K562 (cell line): ENCODE measurements at regions not wholly inside any gene's neighbourhood (a gene's known extent, or its start where the extent isn't known, plus 50 kb on each side); places are given as distances from the start of the nearest gene placed in this dataset.

Experiments used
- ATAC-seq: fragments of 200-7000 bp; cut with Tn5 transposase; 3 replicates; pipeline ENCODE4 v1.9.1; 2020; ENCODE audit warnings: moderate library complexity
- BruUV-seq: library from RNA; stranded (reverse); fragments of 400-500 nt; replicated peaks from 2 replicates; lab custom pipeline; 2021; lab: Mats Ljungman, UMichigan
- CTCF ChIA-PET: fragments of 300-600 bp; formaldehyde crosslinking; extraction: SDS; loops from one replicate; lab custom pipeline; 2021; ENCODE audit warnings: low intra/inter-chr PET ratio; lab: Yijun Ruan, JAX
- POLR2A ChIA-PET: fragments of 300-600, 350-650 bp; sonication (Branson Sonifier 250); formaldehyde crosslinking; extraction: SDS; loops from one replicate; lab custom pipeline; 2021; ENCODE audit warnings: antibody characterized with exemption, inconsistent platforms; lab: Yijun Ruan, JAX
- DNase-seq, 4 experiments: peaks; one replicate each; pipeline versions ENCODE4 v3.0.0 to v3.0.0-alpha.2; 2011 to 2018; ENCODE audit warnings: low spot score in 3 of 4, mixed read lengths in 3 of 4; ENCODE audit errors: extremely low read depth in 1 of 4
- FAIRE-seq: peaks from 2 replicates; lab custom pipeline; 2011; peaks lifted over from hg19 to GRCh38; lab: Jason Lieb, UNC
- H2AFZ ChIP-seq: 2 replicates; pipeline ENCODE4 v1.6.0; 2011; ENCODE audit warnings: low read depth, low read length, control low read depth, inconsistent platforms
- H3K27ac ChIP-seq: fragments of 200-600 bp; 3 replicates; pipeline ENCODE4 v1.8.0; 2011; ENCODE audit warnings: low read depth, mild to moderate bottlenecking, control low read depth, inconsistent platforms, low read length, moderate library complexity, mixed read lengths; ENCODE audit errors: extremely low read depth
- H3K27me3 ChIP-seq, 2 experiments: fragments of 300-600 bp in 1 of 2; 2 replicates in 1 of 2; 3 replicates in 1 of 2; pipeline versions ENCODE4 v1.6.0 to v1.8.0; 2011; ENCODE audit warnings: inconsistent platforms in 2 of 2, low read length in 2 of 2, mild to moderate bottlenecking in 1 of 2, mixed read lengths in 1 of 2, moderate library complexity in 1 of 2; ENCODE audit not compliant: control insufficient read depth in 2 of 2, insufficient read depth in 2 of 2
- H3K36me3 ChIP-seq: fragments of 300-600 bp; 3 replicates; pipeline ENCODE4 v1.8.0; 2011; ENCODE audit warnings: mild to moderate bottlenecking, low read length, inconsistent platforms; ENCODE audit not compliant: control insufficient read depth, insufficient read depth
- H3K4me1 ChIP-seq, 2 experiments: fragments of 200-600 bp in 1 of 2; replicated peaks in 1 of 2; 2 replicates in 1 of 2; 3 replicates in 1 of 2; pipeline versions ENCODE4 v1.5.1 to v1.8.0; 2011; ENCODE audit warnings: inconsistent platforms in 2 of 2, low read length in 2 of 2, mild to moderate bottlenecking in 1 of 2, mixed read lengths in 1 of 2, moderate library complexity in 1 of 2; ENCODE audit not compliant: control insufficient read depth in 2 of 2, insufficient read depth in 2 of 2
- H3K4me2 ChIP-seq: 2 replicates; pipeline ENCODE4 v1.6.1; 2011; ENCODE audit warnings: low read length, control low read depth, inconsistent platforms, mixed read lengths; ENCODE audit not compliant: insufficient read depth
- H3K4me3 ChIP-seq: fragments of 200-600 bp; sonication (generic), shearing (Covaris generic); 2 replicates; pipeline ENCODE4 v1.5.1; 2016; ENCODE audit warnings: control low read depth, inconsistent platforms
- H3K79me2 ChIP-seq: fragments of 200-600 bp; 3 replicates; pipeline ENCODE4 v1.8.0; 2011; ENCODE audit warnings: low read length, inconsistent platforms; ENCODE audit not compliant: control insufficient read depth, insufficient read depth
- H3K9ac ChIP-seq, 2 experiments: 2 replicates each; pipeline versions ENCODE4 v1.6.0 to v1.6.1; 2011; ENCODE audit warnings: low read depth in 2 of 2, low read length in 2 of 2, control low read depth in 1 of 2, inconsistent platforms in 1 of 2, mild to moderate bottlenecking in 1 of 2, mixed read lengths in 1 of 2; ENCODE audit not compliant: insufficient read depth in 1 of 2
- H3K9me1 ChIP-seq: one replicate; pipeline ENCODE4 v1.6.0; 2011; ENCODE audit warnings: inconsistent platforms, mild to moderate bottlenecking, low read length, moderate library complexity; ENCODE audit not compliant: control insufficient read depth, insufficient read depth
- H3K9me3 ChIP-seq: replicated peaks from 2 replicates; pipeline ENCODE4 v1.5.1; 2011; ENCODE audit warnings: low read depth, low read length, inconsistent platforms; ENCODE audit not compliant: control insufficient read depth, insufficient read depth
- H4K20me1 ChIP-seq: replicated peaks from 2 replicates; pipeline ENCODE4 v1.6.1; 2011; ENCODE audit warnings: low read length, inconsistent platforms, mixed read lengths; ENCODE audit not compliant: control insufficient read depth, insufficient read depth
- BMI1 ChIP-seq: fragments of 150-350 bp; IDR thresholded peaks from 2 replicates; pipeline ENCODE4 v1.6.1; 2014; ENCODE audit warnings: low read length
- BRCA1 ChIP-seq, 2 experiments: fragments of 450-650 bp in 1 of 2; sonication (generic) in 1 of 2; formaldehyde crosslinking in 1 of 2; IDR thresholded peaks; 2 replicates each; pipeline versions ENCODE4 v1.5.0 to v1.6.1; 2017 to 2020; ENCODE audit warnings: mild to moderate bottlenecking in 1 of 2, missing genetic modification reagents in 1 of 2
- ETV1 ChIP-seq: fragments of 450-650 bp; conservative IDR thresholded peaks from 2 replicates; pipeline ENCODE4 v1.6.1; 2016; ENCODE audit warnings: missing genetic modification characterization, control low read depth, low read depth, missing compliant biosample characterization
- HDAC6 ChIP-seq: IDR thresholded peaks from 2 replicates; pipeline ENCODE4 v1.6.1; 2012; ENCODE audit warnings: low read depth, mild to moderate bottlenecking, control low read depth, inconsistent platforms, low read length, moderate library complexity
- HDAC8 ChIP-seq: fragments of 450-650 bp; IDR thresholded peaks from 2 replicates; pipeline ENCODE4 v1.6.1; 2016; ENCODE audit warnings: mild to moderate bottlenecking, missing genetic modification characterization, moderate library complexity, missing compliant biosample characterization
- MITF ChIP-seq: IDR thresholded peaks from 2 replicates; pipeline ENCODE4 v1.6.1; 2014; ENCODE audit warnings: antibody characterized with exemption
- PML ChIP-seq: IDR thresholded peaks from 2 replicates; pipeline ENCODE4 v1.6.1; 2012; ENCODE audit warnings: low read length, inconsistent platforms
- RUNX1 ChIP-seq: sonication (generic); IDR thresholded peaks from 2 replicates; pipeline ENCODE4 v1.6.1; 2016; ENCODE audit warnings: antibody characterized with exemption, low read depth
- SOX6 ChIP-seq: fragments of 450-650 bp; IDR thresholded peaks from 2 replicates; pipeline ENCODE4 v1.6.1; 2014; ENCODE audit warnings: mild to moderate bottlenecking
- XRCC4 ChIP-seq: IDR thresholded peaks from one replicate; pipeline ENCODE4 v1.6.1; 2011; ENCODE audit not compliant: insufficient read depth, insufficient read length; ENCODE audit errors: extremely low read depth
- WGBS: fragments of 100-300 bp; shearing (Covaris generic); methylation state at CpG from one replicate; pipeline ENCODE4 v1.1.6; 2016; ENCODE audit warnings: low coverage, mixed read lengths; ENCODE audit not compliant: insufficient coverage; ENCODE audit errors: missing lambda C conversion rate; 5-methylcytosine and 5-hydroxymethylcytosine counted together
- in situ Hi-C: fragments of 300-500 bp; cut with MboI; formaldehyde crosslinking; loops from 4 replicates; pipeline ENCODE4 v1.15.0; 2018; ENCODE audit warnings: inconsistent platforms, mixed read lengths
- intact Hi-C: fragments of 100-400 bp; cut with micrococcal nuclease; formaldehyde crosslinking; loops from 2 replicates; pipeline ENCODE4 v1.14.2; 2022

GRCh38 chr16:5432166-5432565, 334.6 kb upstream of the EEF2KMT start:
- 5% methylated on average over 14 of the region's 15 CpGs for WGBS
- H3K4me1 ChIP-seq, result no peaks in the 10 kb centered on the region; a peak in 1 of 5 replicates
- CTCF ChIA-PET, result no interaction called here
- peaks cover 5 to 31% of the 10 kb centered on the region in 2 experiments; a peak in 3 of 5 replicates for H3K27me3 ChIP-seq
- DNase-seq (no peak), ATAC-seq (no peak), FAIRE-seq (no peak)
- H3K9me3 ChIP-seq, result no peaks in the 10 kb centered on the region
- no peaks in the 10 kb centered on the region for H3K79me2 ChIP-seq
- H3K27ac ChIP-seq, result no peak overlapping the region
- H3K4me2 ChIP-seq, result no peak overlapping the region
- BruUV-seq, result no TSS peak
- no peak overlapping the region for H3K9ac ChIP-seq
- H2AFZ ChIP-seq, result no peak overlapping the region
- H3K4me3 ChIP-seq, result no peak overlapping the region
- no peaks in the 10 kb centered on the region for H3K36me3 ChIP-seq
- intact Hi-C loops, result no loop called here
- no peak for TF ChIP-seq HDAC8 (tag)
- TF ChIP-seq MITF, result no peak
- TF ChIP-seq XRCC4, result no peak
- no peak for TF ChIP-seq SOX6
- TF ChIP-seq PML, result no peak
- no peak for TF ChIP-seq ETV1 (tag)
- no peak for TF ChIP-seq BMI1
- no peak for TF ChIP-seq BRCA1 (IDR thresholded peaks at IDR 0.05)
- TF ChIP-seq BRCA1 (CRISPR knock-in tag; IDR thresholded peaks at IDR 0.05), result no peak
- TF ChIP-seq RUNX1, result no peak
- TF ChIP-seq HDAC6, result no peak
- no peaks in the 10 kb centered on the region for H3K9me1 ChIP-seq
- POLR2A ChIA-PET, result no interaction called here
- no peaks in the 10 kb centered on the region; the same call in 1 of the 2 replicates for H4K20me1 ChIP-seq
- in situ Hi-C loops, result no loop called here
